ENCODE measurements at regions not wholly inside any gene's neighbourhood (a gene's known extent, or its start where the extent isn't known, plus 50 kb on each side); places are given as distances from the start of the nearest gene placed in this dataset.

DNA sequence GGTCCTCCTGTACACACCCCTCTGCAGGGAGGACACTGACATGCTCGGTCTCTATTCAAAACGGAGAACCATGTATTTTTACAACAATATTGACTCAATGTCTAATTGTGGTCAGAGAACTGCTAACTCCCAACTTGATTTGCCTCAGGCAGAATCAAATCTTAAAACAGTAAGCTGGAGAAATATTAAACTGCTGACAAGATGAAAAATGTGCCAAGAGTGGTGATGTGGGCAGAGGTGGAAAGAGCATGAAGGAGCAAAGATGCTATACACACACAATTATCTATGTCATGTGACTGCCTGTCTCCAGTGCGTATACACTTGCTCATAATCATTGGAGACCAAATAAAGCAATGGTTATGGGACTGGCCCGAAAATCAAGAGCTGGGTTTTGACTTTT, 556.1 kb upstream of the ZNF608 start:
- no peak for DNase-seq

DNA sequence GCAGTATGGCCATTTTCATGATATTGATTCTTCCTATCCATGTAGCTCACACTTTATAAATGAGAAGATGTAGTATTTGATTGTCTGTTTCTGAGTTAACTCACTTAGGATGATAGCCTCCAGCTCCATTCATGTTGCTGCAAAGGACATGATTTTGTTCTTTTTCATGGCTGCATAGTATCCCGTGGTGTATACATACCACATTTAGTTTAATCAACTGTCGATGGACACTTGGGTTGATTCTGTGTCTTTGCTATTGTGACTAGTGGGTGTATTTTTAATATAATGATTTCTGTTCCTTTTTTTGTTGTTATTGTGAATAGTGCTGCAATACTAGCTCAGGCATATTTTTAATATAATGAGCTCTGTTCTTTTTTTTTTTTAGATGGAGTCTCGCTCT, 560.3 kb upstream of the ZNF608 start:
- DNase-seq, result no peak

DNA sequence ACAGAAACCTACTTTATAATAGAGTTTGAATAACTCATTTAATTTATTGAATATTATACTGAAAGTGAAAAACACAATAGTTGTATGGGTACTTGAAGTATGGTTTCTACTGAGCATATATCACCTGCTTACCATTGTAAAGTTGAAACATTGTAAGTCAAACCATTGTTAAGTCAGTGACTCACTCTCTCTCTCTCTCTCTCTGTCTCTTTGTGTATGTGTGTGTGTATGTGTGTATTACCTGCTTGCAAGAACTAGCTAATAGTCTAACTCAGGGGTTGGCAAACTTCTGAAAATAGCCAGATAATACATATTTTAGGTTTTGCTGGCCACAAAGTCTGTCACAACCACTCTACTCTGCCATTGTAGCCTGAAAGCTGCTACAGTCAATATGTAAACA, 564.3 kb upstream of the ZNF608 start:
- DNase-seq, result no peak

DNA sequence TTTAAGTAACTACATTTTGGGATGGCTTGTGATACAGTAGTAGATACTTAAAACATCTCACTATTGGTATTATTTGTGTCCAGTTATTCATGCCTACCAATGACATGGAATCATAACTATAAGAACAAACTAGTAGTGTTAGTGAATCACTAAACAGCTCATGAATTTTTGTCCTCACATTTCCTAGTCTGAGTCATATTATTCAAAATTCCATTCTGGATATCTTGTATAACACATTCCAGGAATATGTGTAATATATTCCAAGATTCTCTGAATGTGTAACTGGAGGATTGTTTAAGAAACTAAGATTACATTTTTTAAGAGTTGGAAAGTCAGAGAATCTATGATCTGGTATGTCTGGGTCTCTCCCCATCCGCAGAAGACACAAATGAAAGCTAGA, 565.3 kb upstream of the ZNF608 start:
- no peak for DNase-seq

- DNase-seq, result no peak
Measured at GRCh38 chr5:125313555-125313954, 567.1 kb upstream of the ZNF608 start.

DNA sequence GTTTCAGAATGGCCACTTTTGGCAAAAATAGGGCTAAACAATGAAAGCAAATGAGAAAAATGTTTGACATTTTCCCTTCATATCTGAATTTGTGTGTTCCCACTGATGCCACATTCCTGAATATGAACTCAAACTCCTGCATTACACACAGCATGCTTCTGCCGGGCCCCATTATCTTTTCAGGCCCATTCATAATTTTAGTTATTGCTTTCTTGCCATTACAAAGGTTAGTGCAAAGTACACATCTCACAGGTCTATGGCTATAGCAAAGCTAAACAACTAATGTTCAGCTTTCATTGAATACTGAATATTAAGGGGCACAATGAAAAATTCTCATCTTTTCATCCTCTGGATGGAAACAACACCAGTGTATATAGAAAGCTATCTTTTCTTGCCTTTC, 568.9 kb upstream of the ZNF608 start:
- no peak for DNase-seq

DNA sequence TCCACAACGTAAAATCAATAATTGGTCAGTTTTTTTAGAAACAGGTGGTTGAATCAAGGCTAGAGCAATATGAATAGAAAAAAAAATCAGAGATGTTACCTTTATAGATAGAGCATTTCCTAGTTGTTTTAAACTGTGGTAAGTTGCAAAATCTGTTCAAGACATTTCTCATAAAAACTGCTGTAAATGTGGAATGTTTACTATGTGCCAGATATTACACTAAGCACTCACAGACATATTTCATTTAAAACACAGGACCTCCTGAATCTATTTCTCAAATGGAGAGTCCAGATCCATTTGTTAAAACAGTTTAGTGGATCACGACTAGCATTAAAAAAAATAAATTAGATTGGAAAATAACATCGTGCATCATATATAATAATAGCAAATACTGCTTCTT, 570.0 kb upstream of the ZNF608 start:
- no peak for DNase-seq

GRCh38 chr5:125316915-125317535, 570.6 kb upstream of the ZNF608 start:
- DNase-seq, result peak; percentile 45

DNA sequence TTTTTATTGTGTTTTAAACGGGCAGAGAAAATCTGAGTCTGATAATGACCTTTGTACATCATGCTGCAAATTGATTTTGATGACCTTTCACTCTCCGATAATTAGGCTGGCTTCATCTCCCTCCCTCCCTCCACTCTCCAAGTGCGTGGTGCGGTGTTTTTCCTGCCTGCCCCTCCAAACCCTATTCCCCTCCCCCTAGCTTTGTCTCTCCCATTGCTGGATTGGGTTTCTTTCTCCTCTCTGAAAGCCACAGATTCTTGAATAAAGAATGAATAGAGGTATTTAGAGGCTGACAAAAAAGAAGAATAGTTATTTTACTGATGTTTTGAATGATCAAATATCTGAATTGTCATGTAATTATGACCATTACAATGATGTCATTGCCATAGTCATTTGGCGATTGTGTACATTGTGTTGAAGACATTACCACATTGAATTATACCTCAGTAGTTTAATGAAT, 571.1 kb upstream of the ZNF608 start:
- peak; percentile 71 for DNase-seq

DNA sequence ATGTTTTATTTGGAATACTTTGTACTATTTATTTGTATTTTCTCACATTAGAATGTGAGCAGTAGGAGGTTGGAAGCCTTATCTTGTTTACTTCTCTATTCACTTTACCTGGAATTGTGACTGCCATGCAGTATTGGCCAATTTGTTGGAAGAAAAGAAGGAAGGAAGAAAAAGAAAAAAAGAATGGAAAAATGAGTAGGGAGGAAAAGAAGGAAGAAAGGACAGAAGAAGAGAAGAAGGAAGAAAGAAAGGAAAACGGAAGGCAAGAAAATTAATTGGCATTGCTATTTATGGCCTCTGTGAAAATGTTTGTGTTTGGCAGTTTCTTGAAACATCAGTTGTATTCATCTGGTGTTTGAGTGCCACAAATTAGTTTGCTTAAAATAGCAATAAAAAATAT, 575.2 kb upstream of the ZNF608 start:
- no peak for DNase-seq

DNA sequence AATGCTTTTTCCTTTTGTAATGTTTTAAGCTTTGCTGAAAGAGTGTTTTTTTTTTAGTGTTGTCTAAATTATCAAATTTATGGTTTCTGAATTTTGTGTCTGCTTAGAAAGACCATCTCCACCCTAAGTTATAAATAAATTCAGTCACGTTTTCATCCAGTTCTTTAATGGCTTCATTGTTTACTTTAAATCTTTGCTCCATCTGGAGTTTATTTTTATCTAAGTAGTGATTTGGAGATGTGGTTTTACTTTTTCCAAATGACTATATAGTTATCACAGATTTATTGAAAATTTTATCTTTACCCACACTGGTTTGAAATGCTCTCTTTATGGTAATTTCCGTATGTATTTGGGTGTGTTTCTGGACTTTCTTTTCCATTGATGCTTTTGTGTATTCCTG, 577.2 kb upstream of the ZNF608 start:
- no peak for DNase-seq

GRCh38 chr5:125325488-125326149, 579.2 kb upstream of the ZNF608 start:
- DNase-seq, result no peak

DNA sequence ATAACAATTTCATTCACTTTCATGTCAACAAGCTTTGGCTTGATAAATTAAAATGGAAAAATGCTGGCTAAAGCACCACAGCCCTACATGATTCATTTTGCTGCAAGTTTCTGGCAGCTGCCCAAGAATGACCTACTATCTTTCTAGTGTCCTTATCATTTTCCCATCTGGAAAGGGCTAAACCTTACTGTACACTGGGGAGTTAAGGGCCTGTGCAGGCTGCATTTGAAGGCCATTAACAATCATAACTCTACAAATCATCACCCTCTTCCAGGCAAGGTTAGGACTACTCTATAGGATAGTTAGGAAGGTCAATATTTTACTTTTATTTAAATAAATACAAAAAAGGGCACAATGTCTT, 579.7 kb upstream of the ZNF608 start:
- peak; percentile 74 for DNase-seq

DNA sequence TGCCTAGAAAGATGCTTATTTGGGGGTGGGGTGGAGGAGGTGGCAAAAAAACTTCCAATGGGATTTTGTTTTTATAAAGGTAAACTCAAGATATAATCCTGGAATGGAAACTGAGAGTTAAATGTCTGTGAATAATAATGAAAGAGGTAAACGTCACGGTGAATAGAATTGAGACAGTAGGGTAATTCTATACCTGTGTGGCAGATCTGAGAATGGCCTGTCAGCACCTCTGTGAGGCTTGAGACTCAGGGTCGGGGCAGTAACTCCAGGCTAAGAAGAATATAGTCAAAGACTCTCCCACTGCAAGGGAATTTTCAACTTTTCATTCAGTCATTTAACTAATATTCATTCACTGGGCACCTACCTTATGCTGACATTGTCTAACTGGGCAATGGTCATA, 581.2 kb upstream of the ZNF608 start:
- DNase-seq, result no peak

DNA sequence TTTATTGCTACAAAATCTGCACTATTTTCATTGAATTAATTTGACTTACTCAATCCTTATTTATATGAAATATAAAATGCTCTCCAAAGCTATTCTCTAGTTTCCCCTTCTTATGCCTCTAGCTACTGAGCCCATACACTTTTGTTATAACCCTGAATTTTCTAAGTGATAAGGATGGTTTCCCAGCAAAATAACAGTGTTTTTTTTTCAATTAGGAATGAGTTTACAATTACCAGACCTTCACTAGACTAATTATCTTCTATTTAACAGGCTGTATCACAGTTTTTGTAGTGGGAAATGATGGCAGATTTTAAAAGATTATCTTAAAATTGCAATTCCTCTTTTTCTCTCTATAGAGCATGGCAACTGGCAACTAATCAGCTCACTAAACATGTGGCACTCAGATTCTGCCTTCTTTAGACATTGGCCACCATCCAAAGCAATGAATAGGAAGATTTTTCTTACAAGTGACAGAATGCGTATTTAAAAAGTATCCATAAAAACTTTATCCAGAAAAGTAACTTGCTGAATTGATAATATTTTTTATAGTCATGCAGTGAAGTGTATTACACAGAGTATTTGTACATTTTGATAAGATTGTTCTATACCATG, 585.7 kb upstream of the ZNF608 start:
- DNase-seq, result no peak

- DNase-seq, result no peak
Measured at GRCh38 chr5:125333416-125333815, 587.0 kb upstream of the ZNF608 start.

DNA sequence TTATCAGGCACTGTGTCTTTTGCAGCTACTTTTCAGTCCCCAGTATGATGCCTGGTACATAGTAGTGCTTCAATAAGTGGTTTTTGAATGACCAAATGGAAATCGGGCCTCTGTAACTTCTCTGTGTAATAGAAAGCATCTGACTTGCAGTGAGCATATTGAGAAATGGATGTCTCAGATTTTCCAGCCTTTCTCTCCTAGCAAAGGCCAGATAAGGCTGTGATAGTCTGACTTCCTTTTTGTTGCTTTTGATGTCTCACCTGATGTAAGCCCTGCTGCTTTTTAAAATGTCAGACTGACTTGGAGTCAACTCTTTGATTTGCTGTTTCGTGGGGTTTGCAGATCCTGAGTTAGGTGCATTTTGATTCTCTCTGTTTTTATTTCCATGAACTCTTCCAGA, 590.0 kb upstream of the ZNF608 start:
- DNase-seq, result no peak

- DNase-seq, result no peak
Measured at GRCh38 chr5:125337294-125337693, 590.9 kb upstream of the ZNF608 start.

DNA sequence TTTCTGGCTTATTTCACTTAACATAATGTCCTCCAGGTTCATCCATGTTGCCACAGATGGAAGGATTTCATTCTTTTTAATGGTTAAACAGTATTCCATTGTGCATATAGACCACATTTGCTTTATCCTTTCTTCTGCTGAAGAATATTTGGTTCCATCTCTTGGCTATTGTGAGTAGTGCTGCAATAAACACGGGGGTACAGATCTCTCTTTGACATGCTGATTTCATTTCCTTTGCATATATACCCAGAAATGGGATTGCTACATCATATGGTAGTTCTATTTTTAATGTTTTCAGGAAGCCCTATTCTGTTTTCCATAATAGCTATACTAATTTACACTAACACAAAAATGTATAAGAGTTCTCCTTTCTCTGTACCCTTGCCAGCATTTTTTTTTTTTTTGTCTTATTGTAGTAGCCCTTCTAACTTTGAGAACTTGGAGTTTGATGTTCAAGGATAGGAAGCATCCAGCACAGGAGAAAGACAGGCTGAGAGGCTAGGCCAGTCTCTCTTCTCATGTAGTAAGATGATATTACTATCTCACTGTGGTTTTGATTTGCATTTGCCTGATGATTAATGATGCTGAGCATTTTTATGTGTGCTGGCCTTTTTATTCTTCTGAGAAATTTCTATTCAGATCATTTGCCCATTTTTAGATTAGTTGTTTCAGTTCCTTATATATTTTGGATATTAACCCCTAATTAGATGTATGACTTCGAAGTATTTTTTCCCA, 592.2 kb upstream of the ZNF608 start:
- no peak for DNase-seq

GRCh38 chr5:125341436-125341835, 595.0 kb upstream of the ZNF608 start:
- DNase-seq, result no peak

DNA sequence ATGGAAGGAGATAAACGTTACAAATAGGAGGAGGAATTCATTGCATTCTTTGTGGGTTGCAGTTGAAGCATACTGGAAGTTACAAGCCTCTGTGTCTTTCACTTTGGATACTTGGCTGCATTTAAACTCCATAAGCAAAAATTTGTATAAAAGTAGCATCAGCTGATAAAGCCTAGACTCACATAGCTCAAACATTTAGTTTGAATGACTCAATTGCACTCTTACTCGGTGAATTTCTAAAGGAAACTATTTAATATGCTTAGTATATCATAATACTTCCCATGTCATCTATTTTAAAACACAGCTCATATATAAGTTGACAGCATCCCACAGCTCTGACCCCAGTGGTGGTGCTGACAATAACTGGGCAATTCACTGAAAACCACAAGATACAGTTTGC, 596.6 kb upstream of the ZNF608 start:
- no peak for DNase-seq

GRCh38 chr5:125346316-125346715, 599.9 kb upstream of the ZNF608 start:
- no peak for DNase-seq

DNA sequence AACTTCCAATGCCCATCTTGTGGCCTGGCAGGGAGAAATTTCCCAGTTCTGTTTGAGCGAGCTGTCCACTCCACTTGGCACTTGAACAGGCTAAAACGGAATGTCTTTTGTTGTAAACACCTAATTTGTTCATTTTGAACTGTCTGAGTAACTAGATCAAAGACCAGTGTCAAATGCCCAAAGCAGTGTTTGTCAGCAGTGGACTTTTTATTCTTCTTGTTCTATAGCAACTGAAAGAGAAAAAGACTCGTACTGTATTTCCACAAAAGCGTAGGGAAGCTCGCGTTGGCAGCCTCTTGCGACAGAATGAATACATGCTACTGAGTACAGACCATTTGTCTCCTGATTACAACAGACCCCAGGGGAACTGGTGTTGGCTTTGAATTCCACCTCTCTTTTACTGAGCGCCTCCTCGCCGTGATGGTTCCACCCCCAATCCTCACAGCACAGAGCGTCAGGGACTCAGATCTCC, 601.8 kb upstream of the ZNF608 start:
- DNase-seq, result peak; percentile 78

Measured in eye (tissue), 1 donor.